ENCODE measurements at regions not wholly inside any gene's neighbourhood (a gene's known extent, or its start where the extent isn't known, plus 50 kb on each side); places are given as distances from the start of the nearest gene placed in this dataset.

GRCh38 chrX:68947882-68948605 lies 119.2 kb downstream of the EFNB1 start:
- DNase-seq (ENCODE audit: low read depth, low spot score), result no peak

GRCh38 chrX:68945603-68946228 lies 116.9 kb downstream of the EFNB1 start:
- DNase-seq (ENCODE audit: low read depth, low spot score), result no peak

DNA sequence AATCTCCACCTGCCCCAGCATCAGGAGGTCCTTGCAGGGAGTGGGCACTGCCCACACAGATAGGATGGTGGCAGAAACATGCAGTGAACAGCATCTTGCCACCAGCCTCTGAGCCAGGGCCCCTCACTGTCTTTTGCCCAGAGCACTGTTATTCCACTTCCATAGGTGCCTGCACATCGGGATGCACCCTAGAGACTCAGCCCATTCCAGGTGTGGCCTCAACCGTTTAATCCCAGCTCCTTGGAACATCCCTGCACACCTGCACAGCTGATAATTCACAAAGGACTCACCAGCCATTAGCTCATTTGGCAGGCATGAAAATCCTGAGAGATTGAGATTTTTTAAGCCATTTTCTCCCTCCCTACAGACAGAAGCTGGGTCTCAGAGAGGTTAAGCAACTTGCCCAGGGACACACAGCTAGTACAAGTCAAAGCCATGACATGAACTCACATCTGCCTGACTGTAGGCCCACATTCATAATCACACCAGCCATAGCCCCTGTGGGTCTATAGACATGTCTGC lies 116.3 kb downstream of the EFNB1 start:
- no peak for DNase-seq (ENCODE audit: low read depth, low spot score)

DNA sequence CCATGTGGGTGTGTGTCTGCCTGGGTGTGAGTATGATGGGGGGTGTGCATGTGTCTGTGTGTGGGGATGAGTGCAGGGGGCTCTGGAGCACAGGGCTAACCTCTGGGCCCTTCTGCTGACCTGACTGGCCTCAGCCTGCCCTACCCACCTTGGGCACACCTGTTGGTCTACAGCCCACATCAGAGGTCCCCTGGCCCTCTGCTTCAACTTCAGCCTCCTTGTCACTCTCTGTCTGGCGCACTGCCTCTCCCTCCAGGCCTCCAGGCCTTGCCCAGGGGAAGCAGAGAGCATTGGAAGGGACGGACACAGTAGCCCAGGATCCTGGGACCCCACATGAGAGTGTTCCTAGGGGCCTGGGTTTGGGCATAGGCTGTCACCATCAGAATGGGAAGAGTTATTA lies 115.4 kb downstream of the EFNB1 start:
- no peak for DNase-seq (ENCODE audit: low read depth, low spot score)

DNA sequence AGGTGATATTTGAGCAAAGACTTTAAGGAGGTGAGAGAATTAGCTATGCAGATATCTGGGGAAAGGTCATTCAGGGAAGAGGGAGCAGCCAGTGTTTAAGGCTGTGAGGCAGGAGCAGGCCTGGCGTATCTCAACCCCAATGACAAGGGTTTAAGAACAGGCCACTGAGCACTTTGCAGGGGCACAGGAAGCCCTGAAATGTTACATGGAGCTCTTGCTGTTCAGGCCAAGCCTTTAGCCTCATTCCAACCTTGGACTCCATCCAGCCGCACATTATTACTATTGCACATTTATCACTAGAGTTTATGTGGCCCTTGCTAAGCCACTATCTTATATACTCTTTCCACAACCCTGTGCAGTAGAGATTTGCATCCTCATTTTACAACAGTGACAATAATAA lies 114.0 kb downstream of the EFNB1 start:
- no peak for DNase-seq (ENCODE audit: low read depth, low spot score)

GRCh38 chrX:68942104-68942503 lies 113.3 kb downstream of the EFNB1 start:
- DNase-seq (ENCODE audit: low read depth, low spot score), result no peak

DNA sequence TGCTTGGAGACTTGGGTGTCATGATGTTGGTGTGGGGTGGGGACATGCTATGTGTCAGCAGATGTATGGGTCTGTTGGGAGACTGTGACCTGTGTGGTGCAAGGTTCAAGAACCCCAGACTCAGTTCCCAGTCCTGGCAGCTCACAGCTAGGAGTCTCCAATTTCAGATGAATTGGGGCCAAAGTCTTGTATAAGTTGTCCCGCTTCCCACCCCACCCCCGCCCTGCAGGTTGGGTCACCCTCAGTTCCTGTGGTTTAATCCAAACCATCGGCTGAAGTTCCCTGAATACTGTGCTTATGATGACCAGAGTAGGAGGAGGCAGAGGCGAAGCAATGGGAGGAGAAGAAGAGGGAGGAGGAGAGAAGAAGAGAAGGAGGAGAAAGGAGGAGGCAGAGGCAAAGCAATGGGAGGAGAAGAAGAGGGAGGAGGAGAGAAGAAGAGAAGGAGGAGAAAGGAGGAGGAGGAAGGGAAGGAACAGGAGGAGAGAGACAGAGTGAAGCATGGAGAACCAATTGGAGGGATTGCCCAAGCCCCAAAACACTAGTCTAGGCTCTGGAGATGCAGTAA lies 112.6 kb downstream of the EFNB1 start:
- no peak for DNase-seq (ENCODE audit: low read depth, low spot score)

DNA sequence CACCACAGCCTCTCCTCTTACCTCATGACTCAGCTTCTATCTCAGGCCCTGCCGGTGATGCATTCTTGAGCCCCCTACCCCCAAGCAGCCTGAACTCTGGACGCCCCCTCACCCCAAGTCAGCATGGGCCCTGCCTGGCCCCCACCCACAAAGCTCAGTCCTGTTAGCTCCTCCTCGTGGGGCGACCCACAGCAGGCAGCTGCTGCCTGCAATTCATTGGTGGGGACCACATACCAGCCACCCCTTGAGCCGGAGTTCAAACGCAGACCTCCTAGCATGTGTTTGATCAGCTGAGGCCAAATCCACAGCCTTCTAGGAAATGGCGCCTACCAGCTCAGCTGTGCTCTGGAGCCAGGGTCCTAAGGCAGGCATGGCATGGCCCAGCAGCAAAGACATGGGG lies 111.8 kb downstream of the EFNB1 start:
- DNase-seq (ENCODE audit: low read depth, low spot score), result no peak

GRCh38 chrX:68939868-68940267 lies 111.0 kb downstream of the EFNB1 start:
- DNase-seq (ENCODE audit: low read depth, low spot score), result no peak

DNA sequence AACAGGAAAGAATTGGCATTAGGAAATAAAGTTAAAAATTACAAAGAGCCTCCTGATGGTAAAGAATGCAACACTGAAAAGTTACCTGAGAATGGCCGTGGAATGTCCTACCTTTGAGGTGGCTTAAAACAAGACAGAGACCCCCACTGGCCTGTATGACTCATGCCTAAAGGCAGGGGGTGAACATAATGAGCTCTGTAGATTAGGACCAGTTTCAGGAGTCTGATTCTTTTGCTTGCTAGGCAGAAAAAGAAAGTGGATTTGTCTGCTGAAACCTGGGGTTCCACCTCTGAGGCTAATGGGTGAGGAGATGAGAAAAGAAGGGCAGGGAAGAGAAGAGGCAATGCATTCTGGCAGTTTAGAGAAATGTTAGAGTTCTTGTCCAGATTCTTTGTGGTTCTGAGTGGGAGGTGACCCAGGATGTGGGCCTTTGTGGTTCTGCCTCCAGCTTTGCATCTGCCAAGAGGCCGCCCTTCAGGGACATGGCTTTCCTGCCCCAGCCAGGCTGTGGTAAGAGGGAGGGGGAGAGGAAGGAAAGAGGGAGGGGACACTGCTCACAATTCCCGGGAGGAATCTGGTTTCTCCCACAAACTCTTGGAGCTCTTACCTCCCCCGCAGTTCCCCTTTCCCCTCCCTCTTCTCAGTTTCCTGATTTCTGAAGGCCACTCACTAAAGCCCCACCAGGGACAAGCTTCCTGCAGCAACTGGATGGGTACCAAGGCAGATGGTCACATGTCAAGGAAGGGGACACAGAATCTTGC lies 109.6 kb downstream of the EFNB1 start:
- DNase-seq (ENCODE audit: low read depth, low spot score), result no peak

DNA sequence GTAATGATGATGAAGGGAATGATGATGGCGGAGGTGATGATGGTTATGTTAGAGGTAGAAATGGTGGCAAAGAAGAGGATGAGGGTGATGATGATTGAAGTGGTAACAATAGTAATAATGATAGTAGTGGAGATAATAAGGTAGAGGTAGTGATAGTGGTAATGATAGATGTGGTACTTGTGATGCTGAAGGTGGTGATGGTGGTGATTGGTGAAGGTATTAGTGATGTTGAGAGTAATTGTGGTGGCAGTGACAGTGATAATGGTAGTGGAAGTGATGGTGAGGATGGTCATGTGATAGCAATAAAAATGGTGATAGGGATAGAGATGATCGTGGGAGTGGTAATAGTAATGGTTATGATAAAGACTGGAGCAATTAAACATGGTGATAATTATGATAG lies 108.8 kb downstream of the EFNB1 start:
- DNase-seq (ENCODE audit: low read depth, low spot score), result no peak

DNA sequence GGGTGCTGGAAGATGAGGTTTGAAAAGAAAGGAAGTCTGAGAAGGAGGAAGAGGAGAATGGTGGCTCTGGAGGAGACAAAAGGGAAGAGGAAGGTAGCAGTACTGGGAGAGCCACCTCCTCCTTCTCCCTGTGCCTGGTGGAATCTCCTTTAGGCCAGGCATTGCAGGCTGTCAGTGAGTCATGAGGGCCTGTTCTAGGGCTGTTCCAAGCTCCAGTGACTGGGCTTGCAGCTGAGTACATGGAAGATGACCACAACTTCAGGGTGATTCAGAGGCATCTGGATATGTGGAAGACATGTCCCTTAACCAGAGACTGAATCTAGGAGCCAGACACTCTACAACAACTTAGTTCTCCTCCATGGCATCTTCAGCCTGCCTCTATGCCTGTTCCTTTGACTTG lies 107.8 kb downstream of the EFNB1 start:
- DNase-seq (ENCODE audit: low read depth, low spot score), result no peak

GRCh38 chrX:68936126-68936525 lies 107.3 kb downstream of the EFNB1 start:
- no peak for DNase-seq (ENCODE audit: low read depth, low spot score)

DNA sequence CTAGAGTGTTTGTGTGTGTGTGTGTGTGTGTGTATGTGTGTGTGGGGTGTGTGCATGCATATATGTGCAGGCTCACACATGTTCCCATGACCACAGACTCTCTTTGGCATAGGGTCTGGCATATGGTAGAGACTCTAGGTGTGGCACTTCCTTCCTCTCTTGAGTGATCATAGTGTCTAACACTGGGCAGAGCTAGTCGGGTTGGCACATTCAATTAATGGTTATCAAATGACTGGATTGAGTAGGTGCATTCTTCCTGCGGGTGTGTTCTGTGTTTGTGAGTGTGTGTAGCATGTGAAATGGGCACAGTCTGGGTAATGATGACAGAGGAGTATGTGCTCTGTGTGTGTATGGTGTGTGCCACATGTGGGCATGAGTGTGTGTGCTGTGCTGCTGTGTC lies 106.5 kb downstream of the EFNB1 start:
- DNase-seq (ENCODE audit: low read depth, low spot score), result no peak

- DNase-seq (ENCODE audit: low read depth, low spot score), result no peak
Measured at GRCh38 chrX:68934922-68935321, 106.1 kb downstream of the EFNB1 start.

- no peak for DNase-seq (ENCODE audit: low read depth, low spot score)
Measured at GRCh38 chrX:68934421-68934820, 105.6 kb downstream of the EFNB1 start.

- DNase-seq (ENCODE audit: low read depth, low spot score), result no peak
Measured at GRCh38 chrX:68932611-68933010, 103.8 kb downstream of the EFNB1 start.

GRCh38 chrX:68931345-68931744 lies 102.5 kb downstream of the EFNB1 start:
- no peak for DNase-seq (ENCODE audit: low read depth, low spot score)

GRCh38 chrX:68930542-68931317 lies 101.9 kb downstream of the EFNB1 start:
- no peak for DNase-seq (ENCODE audit: low read depth, low spot score)

DNA sequence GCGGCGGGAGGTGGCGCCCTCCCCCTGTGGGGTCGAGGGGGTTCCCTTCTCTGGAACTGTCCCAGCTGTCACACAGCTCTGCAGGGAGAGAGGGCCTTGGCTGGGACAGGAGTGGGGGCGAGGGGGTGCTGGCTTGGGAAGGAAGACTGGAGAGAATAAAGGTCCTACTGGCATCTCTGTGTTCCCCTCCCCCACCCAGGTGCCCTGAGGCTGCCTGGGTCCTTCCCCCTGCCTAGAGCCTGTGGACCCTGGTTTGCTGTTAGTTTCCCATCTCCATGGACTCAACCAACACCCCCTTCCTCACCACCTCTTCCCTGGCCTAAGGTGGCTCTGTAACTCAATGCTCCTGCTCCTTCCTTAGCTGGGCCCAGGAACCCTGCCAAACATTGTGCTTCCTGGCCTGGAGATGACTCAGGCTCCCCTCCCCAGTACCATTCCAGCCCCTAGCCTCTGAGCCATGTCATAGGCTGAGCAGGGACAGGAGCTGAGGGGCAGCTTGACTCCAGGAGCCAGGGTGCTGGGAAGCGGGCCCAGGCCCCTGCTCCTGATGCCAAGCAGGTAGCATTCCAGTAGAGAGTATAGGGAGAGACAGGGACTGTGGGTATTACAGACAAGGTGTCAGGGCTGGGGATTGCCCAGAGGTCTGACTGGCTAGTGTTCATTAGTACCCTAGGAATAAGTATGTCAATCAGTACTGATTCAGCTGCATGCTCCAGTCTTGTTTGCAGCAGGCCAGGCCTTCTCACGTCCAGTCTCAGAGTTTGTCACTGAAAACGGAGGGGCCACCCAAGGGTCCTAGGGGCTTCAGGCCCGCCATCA lies 100.7 kb downstream of the EFNB1 start:
- DNase-seq (ENCODE audit: low read depth, low spot score), result no peak

GRCh38 chrX:68928401-68928800 lies 99.6 kb downstream of the EFNB1 start:
- no peak for DNase-seq (ENCODE audit: low read depth, low spot score)
